GM19468 (cell line): ENCODE measurements at regions not wholly inside any gene's neighbourhood (a gene's known extent, or its start where the extent isn't known, plus 50 kb on each side); places are given as distances from the start of the nearest gene placed in this dataset.

Experiments used
- ATAC-seq: cut with Tn5 transposase; IDR thresholded peaks from one replicate; pipeline ENCODE4 v1.9.1; 2021; ENCODE audit warnings: mild to moderate bottlenecking, moderate library complexity, moderate number of reproducible peaks; ENCODE audit not compliant: unreplicated experiment; ENCODE audit errors: extremely low read depth

- no peak for ATAC-seq
These were observed 413.8 kb downstream of the FOXO1 start for GRCh38 chr13:40252676-40253075.

DNA sequence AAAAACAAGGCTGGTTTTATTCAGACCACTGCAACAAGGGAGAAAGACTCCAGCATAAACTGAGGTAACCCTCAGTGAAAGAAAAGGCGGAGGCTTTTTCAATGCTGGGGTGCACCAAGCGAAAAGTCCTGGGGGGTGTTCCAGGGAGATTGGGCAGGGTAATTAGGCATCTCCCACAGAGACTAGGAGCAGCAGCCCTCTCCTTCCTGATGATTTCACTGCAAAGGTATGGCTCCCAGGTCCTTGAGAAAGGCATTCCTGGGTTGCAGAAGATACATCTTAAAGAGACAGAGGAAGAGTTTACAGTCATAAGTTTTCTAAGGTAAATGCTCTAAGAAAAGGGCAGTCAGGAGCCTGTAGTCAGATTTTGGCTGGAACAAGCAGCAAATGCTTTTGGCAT lies 412.0 kb downstream of the FOXO1 start:
- no peak for ATAC-seq

GRCh38 chr13:40255551-40255950 lies 410.9 kb downstream of the FOXO1 start:
- no peak for ATAC-seq

DNA sequence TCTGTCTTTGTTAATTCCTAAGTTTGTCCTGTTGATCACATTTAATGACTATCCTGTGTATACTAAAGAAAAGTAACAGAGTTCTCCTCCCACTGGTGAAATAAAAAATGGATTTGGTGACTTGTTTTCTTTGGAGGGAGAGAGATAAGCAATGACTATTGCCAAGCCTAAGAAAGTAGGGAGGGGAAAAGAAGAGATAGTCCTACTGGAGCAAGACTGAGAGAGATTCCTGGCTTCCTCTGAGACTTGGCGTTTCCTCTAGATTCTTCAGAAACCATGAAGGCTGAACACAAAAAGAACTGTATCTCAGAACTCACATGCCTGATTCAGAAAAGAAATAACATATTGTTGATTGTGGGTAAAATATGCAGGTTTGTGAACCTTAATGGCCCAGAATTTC lies 406.5 kb downstream of the FOXO1 start:
- ATAC-seq: no peak

GRCh38 chr13:40261336-40261735 lies 405.1 kb downstream of the FOXO1 start:
- no peak for ATAC-seq

DNA sequence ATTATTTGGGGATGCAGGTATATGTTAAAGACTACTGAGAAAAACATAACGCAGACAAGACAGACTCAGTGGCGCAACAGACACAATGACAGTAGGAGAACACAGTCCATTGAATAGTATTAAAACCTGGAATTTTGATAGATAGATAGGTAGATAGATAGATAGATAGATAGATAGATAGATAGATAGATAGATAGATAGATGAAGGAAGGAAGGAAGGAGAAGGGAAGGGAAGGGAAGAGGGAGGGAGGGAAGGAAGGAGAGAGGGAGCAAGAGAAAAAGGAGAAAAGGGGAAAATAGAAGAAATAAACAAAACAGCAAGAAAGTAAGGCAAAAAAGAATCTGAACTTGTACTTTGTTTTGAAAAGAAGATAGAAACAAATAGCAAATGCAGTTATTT lies 404.5 kb downstream of the FOXO1 start:
- ATAC-seq: no peak

DNA sequence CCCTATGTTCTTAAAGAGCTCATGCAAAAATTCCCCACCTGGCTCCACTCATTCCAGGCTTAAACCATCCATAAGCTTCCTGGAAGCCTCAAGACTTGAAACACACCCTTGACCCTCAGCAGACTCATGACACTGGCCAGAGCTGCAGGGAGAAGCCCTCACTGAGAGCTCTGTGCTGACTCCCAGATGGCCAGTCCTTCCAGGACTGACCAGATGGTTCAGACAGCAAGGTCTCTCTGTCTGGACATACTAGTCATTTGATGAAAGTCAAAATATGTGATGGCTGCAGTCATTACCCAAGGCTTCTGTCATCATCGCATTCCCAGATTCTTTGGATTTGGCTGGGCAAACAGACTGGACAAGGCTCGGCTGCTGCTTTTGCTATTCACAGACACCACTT lies 397.4 kb downstream of the FOXO1 start:
- ATAC-seq: no peak

DNA sequence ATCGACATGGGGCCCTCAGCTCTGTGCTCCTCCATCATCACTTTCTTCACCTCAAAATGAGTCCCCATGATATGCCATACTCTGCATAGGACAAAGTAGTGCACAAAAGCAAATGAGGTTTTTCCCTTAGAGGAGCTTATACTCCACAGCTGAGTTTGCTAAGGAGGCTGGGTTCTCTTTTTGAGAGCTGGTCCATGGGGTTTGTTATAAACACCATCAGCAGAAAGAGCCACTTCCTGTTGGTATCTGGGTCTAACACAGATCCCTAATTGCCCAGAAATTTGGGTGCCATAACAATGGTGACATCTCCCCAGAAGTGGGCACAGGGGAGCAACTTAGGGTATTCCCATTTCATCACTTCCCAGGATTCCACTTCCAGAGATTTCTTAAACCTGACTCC lies 395.7 kb downstream of the FOXO1 start:
- no peak for ATAC-seq

DNA sequence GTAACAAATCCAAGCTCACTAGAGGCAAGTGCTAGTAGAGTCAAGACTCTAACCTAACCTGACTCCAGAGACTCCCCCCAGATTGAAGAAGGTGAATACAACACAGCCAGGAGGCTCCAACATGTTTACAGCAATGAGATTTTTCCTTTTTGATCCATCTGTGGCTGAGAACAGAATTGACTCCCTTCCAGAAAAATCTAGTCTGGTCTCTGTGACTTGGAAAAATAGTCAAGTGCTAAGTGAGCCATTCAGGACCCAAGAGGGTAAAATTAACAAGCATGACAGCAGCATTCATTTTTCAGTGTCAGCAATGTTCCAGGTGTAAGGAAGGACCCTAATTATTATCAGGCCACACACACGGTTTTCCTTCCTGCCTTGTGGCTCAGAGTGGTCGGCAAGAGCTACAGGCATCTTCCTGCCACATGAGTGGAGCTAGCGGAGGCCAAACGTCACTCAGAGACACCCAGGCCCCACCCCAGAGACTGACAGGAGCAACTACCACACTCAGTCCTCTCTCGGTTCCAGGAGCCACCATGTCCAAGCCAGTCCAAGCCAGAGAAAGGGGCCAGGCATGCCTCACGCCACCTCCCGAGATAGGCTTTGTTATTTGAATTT lies 395.1 kb downstream of the FOXO1 start:
- no peak for ATAC-seq

DNA sequence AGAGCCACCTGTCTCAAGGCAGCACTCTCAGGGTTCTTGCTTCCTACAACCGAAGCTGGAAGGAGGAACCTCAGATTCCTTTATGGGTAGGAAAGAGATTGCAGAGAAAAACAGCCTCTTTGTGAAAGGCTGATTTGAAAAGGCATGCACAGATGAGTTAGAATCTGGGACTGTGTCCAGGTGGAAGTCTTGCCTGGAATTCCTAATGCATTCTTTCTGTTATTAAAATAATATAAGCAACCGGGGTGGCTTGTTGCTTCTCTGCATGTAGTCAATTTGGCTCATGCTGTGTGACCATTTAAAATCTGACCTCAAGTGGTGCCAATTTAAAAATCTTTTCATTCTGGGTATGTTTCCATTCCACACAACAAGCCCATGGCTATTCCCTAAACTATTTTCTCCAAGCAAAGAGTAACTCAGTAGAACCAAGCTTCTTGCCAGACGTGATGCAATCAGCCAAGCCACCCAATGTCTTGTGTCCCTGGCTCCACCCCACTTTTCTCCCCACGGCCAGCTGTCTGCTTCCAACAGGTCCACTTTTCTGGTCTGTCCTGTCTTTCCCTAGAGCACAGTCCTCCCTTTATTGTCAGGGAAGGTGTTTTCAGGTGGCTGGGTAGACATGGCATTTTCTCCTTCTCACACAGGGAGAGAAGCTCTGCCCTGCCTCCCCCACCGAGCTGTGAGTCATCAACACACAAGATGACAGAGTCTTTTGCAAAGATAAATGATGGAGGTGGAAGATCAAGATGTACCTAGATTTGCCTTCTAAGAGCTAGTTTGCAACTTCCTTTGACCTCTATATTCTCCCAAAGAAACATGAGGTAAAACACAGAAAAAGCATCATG lies 394.3 kb downstream of the FOXO1 start:
- no peak for ATAC-seq

GRCh38 chr13:40272776-40273139 lies 393.7 kb downstream of the FOXO1 start:
- ATAC-seq: no peak

DNA sequence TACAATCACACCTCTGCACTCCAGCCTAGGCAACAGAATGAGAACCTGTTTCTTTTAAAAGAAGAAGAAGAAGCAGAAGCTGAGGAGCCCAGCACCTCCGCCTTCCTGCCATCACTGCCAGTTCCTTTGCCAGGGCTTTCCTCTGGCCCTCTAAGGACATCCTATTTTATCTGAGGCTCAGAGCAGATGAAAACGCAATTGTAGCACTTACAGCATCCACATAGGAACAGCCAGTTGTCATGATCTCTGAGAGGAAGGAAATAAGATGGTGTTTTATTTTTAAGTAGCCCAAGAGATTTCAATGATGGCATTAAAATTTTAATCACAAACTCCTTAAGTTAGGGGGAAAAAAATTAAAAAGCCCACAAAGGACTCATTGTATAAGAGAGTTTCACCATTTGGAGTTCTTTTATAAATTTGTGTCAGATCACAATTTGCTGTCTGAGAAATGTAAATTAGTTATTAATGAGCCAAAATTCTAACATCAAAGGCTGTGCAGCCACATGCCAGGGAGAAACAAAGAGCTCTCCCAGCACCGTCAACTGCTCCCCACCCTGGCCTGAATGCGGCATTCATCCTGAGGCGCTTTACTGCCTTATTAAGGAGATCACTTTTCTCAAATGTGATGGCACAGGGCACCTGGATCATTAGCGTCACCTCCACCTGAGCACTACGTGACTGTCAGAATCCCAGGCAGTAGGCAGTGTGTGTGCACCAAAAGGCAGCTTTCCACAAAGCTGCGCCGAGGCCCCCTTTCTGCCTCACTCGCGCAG lies 393.0 kb downstream of the FOXO1 start:
- no peak for ATAC-seq

- no peak for ATAC-seq
These were observed 392.3 kb downstream of the FOXO1 start for GRCh38 chr13:40274103-40274502.

DNA sequence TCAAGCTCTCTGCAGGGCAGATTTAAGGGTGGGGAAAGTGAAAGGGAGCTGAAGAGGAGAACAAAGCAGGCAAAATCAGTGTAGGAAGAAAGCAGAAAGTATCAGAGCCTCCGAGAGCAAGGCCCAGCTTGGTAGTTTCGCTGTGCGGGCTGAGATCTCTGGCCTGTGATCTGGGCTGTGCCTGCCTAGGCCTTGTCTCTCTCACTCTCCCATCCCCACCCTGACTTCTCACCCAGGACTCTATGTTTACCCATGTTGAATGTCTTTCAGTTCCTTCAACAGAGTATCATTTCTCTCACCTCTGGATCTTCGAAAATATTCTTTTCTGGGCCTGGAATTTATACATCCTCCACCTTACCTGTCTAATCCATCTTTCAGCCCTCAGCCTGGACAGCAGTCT lies 391.3 kb downstream of the FOXO1 start:
- no peak for ATAC-seq

DNA sequence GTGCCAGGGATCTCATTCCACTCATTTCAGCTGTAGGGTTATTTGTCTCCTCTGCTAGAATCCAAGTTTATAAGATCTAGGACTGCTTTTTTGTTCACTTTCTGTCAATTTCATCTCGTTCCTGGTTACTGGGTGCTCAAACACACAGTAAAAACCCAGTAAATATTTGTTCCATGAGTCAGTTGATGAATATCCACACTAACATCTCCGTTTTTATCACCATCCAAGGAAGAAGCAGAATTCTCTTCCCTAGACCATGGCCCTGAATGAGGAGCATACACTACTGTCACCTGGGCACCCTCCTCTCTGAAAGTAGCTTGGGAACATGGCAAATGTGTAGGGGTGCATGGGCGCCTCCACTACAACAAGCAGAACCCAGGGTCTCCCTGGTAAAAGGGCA lies 390.8 kb downstream of the FOXO1 start:
- ATAC-seq: no peak

DNA sequence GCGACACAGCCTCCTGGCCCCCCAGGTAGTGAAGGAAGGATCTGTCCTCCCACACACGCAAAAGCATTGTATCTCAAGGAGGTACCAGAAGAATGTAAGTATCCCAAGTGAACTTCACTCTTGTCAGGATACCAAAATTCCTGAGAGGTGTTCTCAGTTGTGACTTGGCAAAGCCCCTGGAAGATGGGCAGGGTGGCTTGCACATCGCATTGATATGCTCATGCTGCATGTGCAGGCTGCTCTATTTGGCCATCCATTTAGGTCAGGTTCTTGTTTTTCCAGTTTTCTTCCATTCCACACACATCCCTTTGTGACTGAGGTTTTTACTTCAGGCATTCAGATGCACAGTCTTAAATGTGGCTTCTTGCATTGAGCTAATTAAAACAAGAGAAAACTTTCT lies 382.8 kb downstream of the FOXO1 start:
- ATAC-seq: no peak

DNA sequence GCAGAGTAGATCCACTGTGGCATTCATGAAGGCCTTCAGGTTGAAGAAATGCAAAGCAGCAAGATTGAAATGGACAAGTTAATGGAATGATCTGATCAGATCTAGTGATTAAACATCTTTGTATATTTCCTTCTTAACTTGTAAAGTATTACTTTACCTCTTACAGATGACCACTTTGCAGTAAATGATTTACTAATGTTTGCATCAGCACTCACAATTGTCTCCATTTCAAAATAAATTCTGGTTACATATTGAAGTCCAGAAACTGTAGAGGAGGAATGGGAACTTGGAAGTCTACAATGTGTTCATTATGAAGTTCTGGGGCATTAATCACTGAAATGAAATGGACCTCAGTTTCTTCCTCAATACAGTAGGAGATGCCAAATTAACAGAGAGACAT lies 380.8 kb downstream of the FOXO1 start:
- ATAC-seq: no peak

- ATAC-seq: no peak
These were observed 379.0 kb downstream of the FOXO1 start for GRCh38 chr13:40287428-40287827.

GRCh38 chr13:40288259-40288658 lies 378.2 kb downstream of the FOXO1 start:
- no peak for ATAC-seq

DNA sequence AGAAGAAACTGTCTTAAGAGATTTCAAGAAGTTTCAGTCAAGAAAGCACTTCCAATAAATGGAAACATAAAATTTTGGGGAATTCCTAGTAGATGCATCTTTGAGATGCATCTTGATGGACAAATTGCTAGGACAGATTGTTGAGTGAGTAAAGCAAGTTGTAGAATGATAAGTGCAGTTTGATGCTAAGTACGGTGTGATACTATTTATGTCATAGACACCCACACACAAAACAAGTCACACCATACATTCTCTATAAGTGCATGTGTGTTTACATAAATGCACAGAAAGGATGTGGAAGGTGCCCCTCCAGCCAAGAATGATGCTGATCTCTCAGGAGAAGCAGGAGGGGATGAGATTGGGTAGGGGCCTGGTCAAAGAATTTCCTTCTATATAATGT lies 375.7 kb downstream of the FOXO1 start:
- no peak for ATAC-seq

GRCh38 chr13:40292108-40292507 lies 374.3 kb downstream of the FOXO1 start:
- ATAC-seq: no peak
